22Rv1 (cell line): ENCODE measurements at regions not wholly inside any gene's neighbourhood (a gene's known extent, or its start where the extent isn't known, plus 50 kb on each side); places are given as distances from the start of the nearest gene placed in this dataset.

Source experiments
- ZFX ChIP-seq: fragments of 450-650 bp; IDR thresholded peaks from 2 replicates; pipeline ENCODE4 v1.6.1; 2017; ENCODE audit warnings: antibody characterized with exemption, borderline replicate concordance
- TF ChIP-seq, protein P1 (sequence below): fragments of 450-650 bp; IDR thresholded peaks from 2 replicates; pipeline ENCODE4 v1.5.1; 2017; ENCODE audit warnings: mild to moderate bottlenecking

DNA sequence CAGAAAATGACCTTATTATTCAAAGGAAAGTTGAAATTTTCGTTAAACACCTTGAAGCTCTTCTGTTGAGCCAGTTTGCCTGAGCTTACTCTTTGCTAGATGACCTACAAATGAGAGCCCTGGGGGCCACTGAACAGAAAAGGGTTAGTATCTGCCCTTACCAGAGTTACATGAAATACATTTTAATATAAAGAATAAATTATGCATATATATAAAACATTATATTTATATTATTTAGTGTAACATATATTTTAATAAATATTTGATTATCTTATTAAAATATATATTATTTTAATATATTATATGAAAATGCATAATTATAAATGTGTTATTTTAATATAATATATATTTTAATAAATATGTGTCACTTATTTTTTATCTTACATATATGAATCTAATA is 628.4 kb upstream of the TPK1 start:
- TF ChIP-seq, protein P1, sequence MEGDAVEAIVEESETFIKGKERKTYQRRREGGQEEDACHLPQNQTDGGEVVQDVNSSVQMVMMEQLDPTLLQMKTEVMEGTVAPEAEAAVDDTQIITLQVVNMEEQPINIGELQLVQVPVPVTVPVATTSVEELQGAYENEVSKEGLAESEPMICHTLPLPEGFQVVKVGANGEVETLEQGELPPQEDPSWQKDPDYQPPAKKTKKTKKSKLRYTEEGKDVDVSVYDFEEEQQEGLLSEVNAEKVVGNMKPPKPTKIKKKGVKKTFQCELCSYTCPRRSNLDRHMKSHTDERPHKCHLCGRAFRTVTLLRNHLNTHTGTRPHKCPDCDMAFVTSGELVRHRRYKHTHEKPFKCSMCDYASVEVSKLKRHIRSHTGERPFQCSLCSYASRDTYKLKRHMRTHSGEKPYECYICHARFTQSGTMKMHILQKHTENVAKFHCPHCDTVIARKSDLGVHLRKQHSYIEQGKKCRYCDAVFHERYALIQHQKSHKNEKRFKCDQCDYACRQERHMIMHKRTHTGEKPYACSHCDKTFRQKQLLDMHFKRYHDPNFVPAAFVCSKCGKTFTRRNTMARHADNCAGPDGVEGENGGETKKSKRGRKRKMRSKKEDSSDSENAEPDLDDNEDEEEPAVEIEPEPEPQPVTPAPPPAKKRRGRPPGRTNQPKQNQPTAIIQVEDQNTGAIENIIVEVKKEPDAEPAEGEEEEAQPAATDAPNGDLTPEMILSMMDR = no peak
- TF ChIP-seq ZFX = no peak
